GM12865 (cell line): ENCODE measurements at regions not wholly inside any gene's neighbourhood (a gene's known extent, or its start where the extent isn't known, plus 50 kb on each side); places are given as distances from the start of the nearest gene placed in this dataset.

Experiments
- DNase-seq: peaks from one replicate; pipeline ENCODE4 v3.0.0; 2010; ENCODE audit warnings: low read depth
- H3K4me3 ChIP-seq: 2 replicates; pipeline ENCODE4 v1.5.1; 2011; ENCODE audit warnings: mild to moderate bottlenecking, low read depth, low read length, control low read depth
- CTCF ChIP-seq: IDR thresholded peaks from 2 replicates; pipeline ENCODE4 v1.5.1; 2011; ENCODE audit warnings: low read length, control low read depth, low read depth, inconsistent platforms; ENCODE audit not compliant: insufficient read depth; ENCODE audit errors: missing control alignments

- no peak for TF ChIP-seq CTCF
- DNase-seq, result no peak
- H3K4me3 ChIP-seq, result no peak overlapping the region
Measured at GRCh38 chr15:92315595-92316211, 78.0 kb upstream of the ST8SIA2 start.

DNA sequence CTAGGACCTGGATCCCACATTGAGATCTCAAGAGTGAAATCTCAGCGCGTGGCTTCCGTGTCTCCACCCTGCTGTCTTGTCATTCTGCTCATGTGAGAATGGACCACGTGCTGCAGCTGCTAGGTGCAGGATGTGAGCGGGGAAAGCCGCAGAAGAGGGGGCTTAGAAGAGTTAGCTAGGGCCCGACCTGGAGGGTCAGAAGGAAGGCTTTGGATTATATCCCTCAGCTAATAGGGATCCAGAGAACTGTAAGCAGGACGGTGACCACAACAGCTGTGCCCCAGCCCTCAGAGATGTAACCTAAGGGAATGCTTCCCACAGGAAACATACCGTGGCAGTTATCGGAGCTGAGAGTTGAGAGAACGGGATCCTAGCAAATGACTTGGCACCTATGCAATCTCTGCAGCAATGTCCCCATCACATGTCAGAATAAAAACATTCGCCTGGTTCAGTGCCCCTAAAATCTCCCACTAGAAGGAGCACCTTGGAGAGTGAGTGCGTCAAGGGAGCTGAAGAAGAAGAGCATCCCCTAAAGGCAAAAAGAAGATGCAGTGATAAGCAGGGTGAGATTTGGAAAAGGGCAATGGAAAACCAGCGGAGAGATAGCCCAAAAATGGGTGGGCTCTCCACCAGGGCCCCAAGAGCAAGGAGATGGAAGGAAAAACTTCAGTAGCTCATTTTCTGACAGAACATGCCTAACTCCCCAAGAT is 76.9 kb upstream of the ST8SIA2 start:
- no peak for DNase-seq
- no peak for TF ChIP-seq CTCF
- no peak overlapping the region for H3K4me3 ChIP-seq

DNA sequence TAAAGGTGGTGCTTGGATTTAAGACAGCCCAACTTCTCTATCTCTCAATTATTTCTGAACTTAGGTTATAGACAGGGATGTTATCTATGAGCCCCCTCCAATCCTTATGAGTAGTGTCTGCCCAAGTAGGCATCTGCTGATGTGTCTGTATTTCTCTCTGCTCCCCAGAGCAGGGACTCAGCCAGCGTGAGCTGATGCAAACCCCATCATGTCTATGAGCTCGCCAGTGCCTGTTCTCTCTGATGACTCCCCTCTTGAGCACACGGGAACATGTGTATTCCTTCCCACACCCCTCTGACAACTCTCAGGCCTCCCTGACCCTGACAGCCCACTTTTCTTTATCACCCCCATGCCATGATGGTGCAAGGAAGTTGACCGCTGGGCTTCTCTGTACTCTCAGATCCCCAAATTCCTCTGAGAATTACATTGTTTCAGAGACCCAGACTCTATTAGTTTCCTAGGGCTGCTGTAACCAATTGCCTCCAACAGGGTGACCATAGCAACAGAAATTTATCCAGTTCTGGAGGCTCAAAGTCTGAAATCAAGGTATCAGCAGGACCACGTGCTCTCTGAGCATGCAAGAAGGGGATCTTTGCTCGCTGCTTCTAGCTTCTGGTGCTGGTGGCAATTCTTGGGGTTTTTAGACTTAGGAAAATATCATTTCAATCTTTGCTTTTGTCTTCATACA is 73.5 kb upstream of the ST8SIA2 start:
- no peak for TF ChIP-seq CTCF
- DNase-seq, result no peak
- no peak overlapping the region for H3K4me3 ChIP-seq

GRCh38 chr15:92322566-92323355 is 70.9 kb upstream of the ST8SIA2 start:
- DNase-seq, result no peak
- H3K4me3 ChIP-seq, result no peak overlapping the region
- no peak for TF ChIP-seq CTCF

- H3K4me3 ChIP-seq, result no peak overlapping the region
- DNase-seq, result no peak
- TF ChIP-seq CTCF, result no peak
Measured at GRCh38 chr15:92323525-92323924, 70.2 kb upstream of the ST8SIA2 start.

GRCh38 chr15:92324101-92324963 is 69.3 kb upstream of the ST8SIA2 start:
- no peak for DNase-seq
- H3K4me3 ChIP-seq, result no peak overlapping the region
- no peak for TF ChIP-seq CTCF
